Activated naive CD8-positive, alpha-beta T cell treated with anti-CD3 and anti-CD28 coated beads for 36 hours (primary cell): ENCODE measurements at regions not wholly inside any gene's neighbourhood (a gene's known extent, or its start where the extent isn't known, plus 50 kb on each side); places are given as distances from the start of the nearest gene placed in this dataset.

Experiments
- DNase-seq: peaks from one replicate; pipeline ENCODE4 v3.0.0; 2021
- H3K27ac Mint-ChIP-seq: one replicate; pipeline ENCODE4 v1.8.0; 2022; ENCODE audit warnings: mild to moderate bottlenecking, moderate library complexity, mixed read lengths
- H3K27me3 Mint-ChIP-seq: one replicate; pipeline ENCODE4 v1.8.0; 2022; ENCODE audit warnings: mild to moderate bottlenecking, mixed read lengths
- H3K36me3 Mint-ChIP-seq: one replicate; pipeline ENCODE4 v1.8.0; 2021; ENCODE audit warnings: mild to moderate bottlenecking, mixed read lengths
- H3K4me1 Mint-ChIP-seq: one replicate; pipeline ENCODE4 v1.8.0; 2021; ENCODE audit warnings: mixed read lengths
- H3K4me3 Mint-ChIP-seq: one replicate; pipeline ENCODE4 v1.8.0; 2022; ENCODE audit warnings: mild to moderate bottlenecking, moderate library complexity, mixed read lengths
- H3K9me3 Mint-ChIP-seq: one replicate; pipeline ENCODE4 v1.8.0; 2022; ENCODE audit warnings: mixed read lengths

- Mint-ChIP-seq H3K9me3 (peaks cover 1% of the 10 kb centered on the region), H3K4me1 (no peaks in the 10 kb centered on the region), H3K36me3 (no peaks in the 10 kb centered on the region), H3K27ac (no peak overlapping the region), H3K4me3 (no peak overlapping the region), H3K27me3 (no peaks in the 10 kb centered on the region)
- DNase-seq = no peak
Measured at GRCh38 chr20:21944227-21944626, 238.8 kb downstream of the PAX1 start.

DNA sequence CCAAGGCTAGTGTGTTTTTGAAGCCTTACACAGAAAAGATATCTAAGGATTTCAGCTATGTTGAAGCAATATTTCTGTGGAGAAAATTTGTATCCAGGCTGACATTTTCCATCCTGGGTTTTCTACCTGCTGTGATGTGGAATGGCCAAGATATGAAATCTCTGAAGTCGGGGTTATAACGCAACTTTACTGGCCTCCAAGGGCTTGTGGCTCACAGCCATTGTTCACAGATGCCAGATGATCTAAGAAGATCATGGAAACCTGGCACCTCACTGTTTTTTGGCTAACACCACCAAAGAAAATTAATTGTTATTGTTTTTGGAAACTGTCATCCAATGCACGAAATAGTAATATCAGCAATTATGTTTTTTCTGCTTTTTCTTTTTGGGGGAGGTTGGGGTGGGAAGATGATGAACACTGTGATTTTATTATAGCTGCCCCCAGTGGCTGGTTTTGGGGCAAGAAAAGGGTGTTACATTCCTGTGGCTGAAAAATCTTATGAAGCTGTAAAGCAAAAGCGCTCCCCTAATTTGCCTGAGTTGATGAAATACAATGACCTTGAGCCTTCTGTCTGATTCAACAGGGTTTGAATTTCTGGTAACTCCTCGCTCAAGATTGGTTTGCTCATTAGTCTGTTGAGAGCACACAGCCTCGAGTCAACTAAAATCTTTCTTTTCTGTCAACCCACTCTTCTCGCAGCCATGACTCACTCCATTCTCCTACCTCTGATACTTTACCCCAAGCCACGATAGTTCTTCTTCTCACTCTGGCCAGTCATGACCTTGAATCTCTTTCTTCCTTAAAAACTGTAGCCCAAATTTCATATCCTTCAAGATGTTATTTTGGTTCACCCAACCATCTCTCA is 236.7 kb downstream of the PAX1 start:
- H3K4me3 Mint-ChIP-seq = no peak overlapping the region
- H3K27me3 Mint-ChIP-seq = no peaks in the 10 kb centered on the region

GRCh38 chr20:21936720-21937380 is 231.4 kb downstream of the PAX1 start:
- Mint-ChIP-seq H3K36me3 (no peaks in the 10 kb centered on the region), H3K4me3 (no peak overlapping the region), H3K9me3 (peaks cover 2% of the 10 kb centered on the region), H3K4me1 (no peaks in the 10 kb centered on the region), H3K27ac (no peak overlapping the region), H3K27me3 (no peaks in the 10 kb centered on the region)
- no peak for DNase-seq

More for the DNA sequence above, 236.7 kb downstream of the PAX1 start:
- Mint-ChIP-seq H3K27ac (no peak overlapping the region), H3K4me1 (no peaks in the 10 kb centered on the region), H3K9me3 (peaks cover 1% of the 10 kb centered on the region), H3K36me3 (no peaks in the 10 kb centered on the region)
- DNase-seq = no peak

- no peak for DNase-seq
- Mint-ChIP-seq H3K27me3 (no peaks in the 10 kb centered on the region), H3K27ac (no peak overlapping the region), H3K36me3 (no peaks in the 10 kb centered on the region), H3K4me1 (no peaks in the 10 kb centered on the region), H3K9me3 (peaks cover 4% of the 10 kb centered on the region), H3K4me3 (no peak overlapping the region)
Measured at GRCh38 chr20:21936261-21936660, 230.8 kb downstream of the PAX1 start.

GRCh38 chr20:21933526-21933925 is 228.1 kb downstream of the PAX1 start:
- no peak for DNase-seq
- no peak overlapping the region for H3K4me3 Mint-ChIP-seq
- H3K4me1 Mint-ChIP-seq = no peaks in the 10 kb centered on the region
- H3K27me3 Mint-ChIP-seq = no peaks in the 10 kb centered on the region
- peaks cover 7% of the 10 kb centered on the region for H3K9me3 Mint-ChIP-seq
- no peaks in the 10 kb centered on the region for H3K36me3 Mint-ChIP-seq
- H3K27ac Mint-ChIP-seq = no peak overlapping the region

GRCh38 chr20:21921251-21921650 is 215.8 kb downstream of the PAX1 start:
- Mint-ChIP-seq H3K27me3 (no peaks in the 10 kb centered on the region), H3K36me3 (no peaks in the 10 kb centered on the region), H3K4me3 (no peak overlapping the region), H3K9me3 (peaks cover 5% of the 10 kb centered on the region), H3K27ac (no peak overlapping the region), H3K4me1 (no peaks in the 10 kb centered on the region)
- no peak for DNase-seq

GRCh38 chr20:21920211-21920610 is 214.7 kb downstream of the PAX1 start:
- no peaks in the 10 kb centered on the region for H3K27me3 Mint-ChIP-seq
- no peaks in the 10 kb centered on the region for H3K36me3 Mint-ChIP-seq
- H3K27ac Mint-ChIP-seq = no peak overlapping the region
- H3K4me3 Mint-ChIP-seq = no peak overlapping the region
- H3K9me3 Mint-ChIP-seq = peaks cover 5% of the 10 kb centered on the region
- no peak for DNase-seq
- no peaks in the 10 kb centered on the region for H3K4me1 Mint-ChIP-seq

DNA sequence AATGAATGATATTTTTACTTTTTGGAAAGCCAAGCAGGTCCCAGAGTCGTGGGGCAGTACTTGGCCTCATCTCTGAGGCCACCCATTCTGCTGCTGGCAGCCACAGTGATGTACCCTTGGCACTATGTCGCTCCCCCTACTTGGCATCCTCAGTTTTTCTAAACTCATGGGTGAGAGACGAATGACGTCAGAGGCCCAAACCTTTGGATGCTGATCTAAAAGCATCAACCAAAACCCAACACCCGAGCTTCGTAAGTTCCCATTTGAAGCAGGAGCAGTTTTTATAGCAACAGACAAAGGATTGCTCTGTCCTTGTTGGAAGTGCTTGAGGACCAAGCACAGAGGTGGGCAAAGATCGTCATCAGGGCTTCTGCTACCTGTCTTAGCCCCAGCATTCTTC is 212.9 kb downstream of the PAX1 start:
- Mint-ChIP-seq H3K36me3 (no peaks in the 10 kb centered on the region), H3K4me3 (no peak overlapping the region), H3K27me3 (no peaks in the 10 kb centered on the region), H3K27ac (no peak overlapping the region), H3K9me3 (peaks cover 3% of the 10 kb centered on the region), H3K4me1 (no peaks in the 10 kb centered on the region)
- DNase-seq = no peak

- Mint-ChIP-seq H3K9me3 (peaks cover 6% of the 10 kb centered on the region), H3K27me3 (no peaks in the 10 kb centered on the region), H3K36me3 (no peaks in the 10 kb centered on the region), H3K4me1 (no peaks in the 10 kb centered on the region), H3K27ac (no peak overlapping the region), H3K4me3 (no peak overlapping the region)
- no peak for DNase-seq
Measured at GRCh38 chr20:21902391-21902790, 196.9 kb downstream of the PAX1 start.

DNA sequence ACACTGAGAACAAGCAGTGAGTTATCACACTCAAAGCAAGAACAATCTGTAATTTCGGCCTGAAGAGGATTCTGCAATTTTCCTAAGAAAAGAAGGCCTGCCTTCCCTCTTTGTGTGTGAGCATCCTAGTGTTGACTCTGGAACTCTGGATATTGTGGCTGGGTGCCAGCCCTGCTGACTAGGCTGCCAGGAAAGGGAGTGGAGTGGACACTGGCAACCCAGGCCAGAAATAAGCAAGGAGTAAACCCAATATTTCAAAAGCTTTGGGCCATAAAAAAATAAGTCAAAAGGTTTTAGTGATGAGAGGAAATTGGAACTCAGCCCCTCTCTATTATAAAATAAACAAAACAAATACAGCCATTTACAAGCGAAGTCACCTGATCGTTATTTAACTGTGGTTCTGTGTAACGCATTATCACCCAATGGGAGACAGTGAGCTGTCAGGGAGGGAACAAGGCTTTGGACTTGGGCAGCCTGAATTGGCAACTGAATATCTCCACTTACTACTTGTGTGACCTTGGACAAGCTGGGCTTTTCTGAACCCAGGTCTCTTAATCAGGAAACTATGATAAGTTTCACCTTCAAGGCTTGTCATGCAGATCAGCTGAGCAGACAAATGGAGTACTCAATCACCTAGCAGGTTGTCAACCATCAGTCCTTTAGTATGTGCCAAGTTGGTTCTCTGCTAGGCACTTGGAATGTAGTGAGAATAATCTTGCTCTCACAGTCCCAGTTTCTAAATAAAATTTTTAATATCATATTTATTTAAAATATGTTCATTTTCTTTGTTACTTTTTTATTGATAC is 196.2 kb downstream of the PAX1 start:
- H3K36me3 Mint-ChIP-seq = no peaks in the 10 kb centered on the region
- no peak overlapping the region for H3K4me3 Mint-ChIP-seq
- H3K4me1 Mint-ChIP-seq = no peaks in the 10 kb centered on the region

GRCh38 chr20:21900431-21900830 is 195.0 kb downstream of the PAX1 start:
- no peaks in the 10 kb centered on the region for H3K27me3 Mint-ChIP-seq
- no peak overlapping the region for H3K4me3 Mint-ChIP-seq
- peaks cover 5% of the 10 kb centered on the region for H3K9me3 Mint-ChIP-seq
- no peaks in the 10 kb centered on the region for H3K4me1 Mint-ChIP-seq
- no peak overlapping the region for H3K27ac Mint-ChIP-seq
- no peaks in the 10 kb centered on the region for H3K36me3 Mint-ChIP-seq
- no peak for DNase-seq

More for the DNA sequence above, 196.2 kb downstream of the PAX1 start:
- peaks cover 6% of the 10 kb centered on the region for H3K9me3 Mint-ChIP-seq
- no peak overlapping the region for H3K27ac Mint-ChIP-seq
- H3K27me3 Mint-ChIP-seq = no peaks in the 10 kb centered on the region
- no peak for DNase-seq

- no peaks in the 10 kb centered on the region for H3K4me1 Mint-ChIP-seq
- H3K4me3 Mint-ChIP-seq = no peak overlapping the region
Measured at GRCh38 chr20:21874921-21875320, 169.5 kb downstream of the PAX1 start.

GRCh38 chr20:21874127-21874526 is 168.7 kb downstream of the PAX1 start:
- Mint-ChIP-seq H3K9me3 (peaks cover 10% of the 10 kb centered on the region), H3K27me3 (no peaks in the 10 kb centered on the region), H3K27ac (no peak overlapping the region), H3K4me1 (no peaks in the 10 kb centered on the region), H3K36me3 (no peaks in the 10 kb centered on the region), H3K4me3 (no peak overlapping the region)
- DNase-seq = no peak

More at GRCh38 chr20:21874921-21875320, 169.5 kb downstream of the PAX1 start:
- Mint-ChIP-seq H3K27ac (no peak overlapping the region), H3K27me3 (no peaks in the 10 kb centered on the region), H3K36me3 (no peaks in the 10 kb centered on the region), H3K9me3 (peaks cover 10% of the 10 kb centered on the region)
- no peak for DNase-seq

- Mint-ChIP-seq H3K4me3 (no peak overlapping the region), H3K9me3 (peaks cover 10% of the 10 kb centered on the region), H3K36me3 (no peaks in the 10 kb centered on the region), H3K4me1 (no peaks in the 10 kb centered on the region), H3K27me3 (no peaks in the 10 kb centered on the region), H3K27ac (no peak overlapping the region)
- DNase-seq = no peak
Measured at GRCh38 chr20:21873291-21873690, 167.8 kb downstream of the PAX1 start.

GRCh38 chr20:21867811-21868210 is 162.3 kb downstream of the PAX1 start:
- Mint-ChIP-seq H3K9me3 (peaks cover 2% of the 10 kb centered on the region), H3K36me3 (no peaks in the 10 kb centered on the region), H3K27me3 (no peaks in the 10 kb centered on the region), H3K27ac (no peak overlapping the region), H3K4me3 (no peak overlapping the region), H3K4me1 (no peaks in the 10 kb centered on the region)
- no peak for DNase-seq
